HG03095 (cell line): ENCODE measurements at regions not wholly inside any gene's neighbourhood (a gene's known extent, or its start where the extent isn't known, plus 50 kb on each side); places are given as distances from the start of the nearest gene placed in this dataset.
A peak's percentile ranks its signal among the peaks of the same experiment; 100 is the strongest.

Source experiments
- ATAC-seq: cut with Tn5 transposase; IDR thresholded peaks from one replicate; pipeline ENCODE4 v1.9.1; 2021; ENCODE audit warnings: moderate library complexity; ENCODE audit not compliant: unreplicated experiment

DNA sequence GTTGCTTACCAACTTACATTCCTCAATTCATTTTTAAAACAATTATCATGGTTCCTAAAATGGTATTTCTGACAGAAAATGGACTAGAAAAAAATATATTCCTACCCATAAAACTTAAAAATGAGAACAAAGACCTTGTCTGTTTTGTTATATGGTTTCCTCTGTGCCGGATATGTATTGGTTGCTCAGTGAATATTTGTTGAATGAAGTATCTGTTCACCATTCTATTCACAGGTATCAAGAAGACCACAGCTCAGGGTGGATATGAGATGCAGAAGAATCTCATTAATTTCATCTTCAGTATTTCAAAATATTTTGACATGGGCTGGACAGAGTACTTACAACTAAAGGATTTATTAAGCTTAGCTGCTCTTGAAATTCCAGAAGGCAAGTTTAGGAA, 58.1 kb downstream of the TUSC7 start:
- no peak for ATAC-seq

DNA sequence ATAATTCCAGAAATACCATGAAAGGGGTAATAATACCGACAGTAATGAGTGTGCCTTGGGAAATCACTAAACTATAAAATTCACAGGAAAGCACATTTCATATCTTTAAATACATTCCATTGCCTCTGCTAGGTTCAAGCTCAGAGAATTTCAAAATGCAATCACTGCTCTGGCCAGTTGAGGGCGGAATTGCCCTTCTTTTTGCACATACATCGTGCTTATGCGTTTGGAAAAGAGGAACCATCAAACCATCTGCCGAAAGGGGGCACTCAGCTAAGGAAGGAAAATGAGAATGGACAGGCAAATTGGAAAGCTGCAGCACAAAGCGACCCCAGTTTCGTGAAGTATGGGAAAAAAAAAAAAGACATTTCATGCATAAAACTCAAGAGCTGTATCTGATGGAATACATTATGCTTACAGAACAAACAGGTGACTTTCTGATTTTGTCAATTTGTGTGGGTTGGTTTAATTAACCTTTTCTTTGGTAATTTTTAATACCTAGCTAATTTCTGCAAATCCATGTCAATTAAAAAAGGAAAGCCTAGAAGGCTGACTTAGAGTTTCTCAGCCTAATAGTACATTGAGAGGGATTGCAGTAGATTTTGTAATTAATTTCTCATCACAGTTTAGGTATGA, 61.4 kb downstream of the TUSC7 start:
- ATAC-seq = peak; percentile 98

DNA sequence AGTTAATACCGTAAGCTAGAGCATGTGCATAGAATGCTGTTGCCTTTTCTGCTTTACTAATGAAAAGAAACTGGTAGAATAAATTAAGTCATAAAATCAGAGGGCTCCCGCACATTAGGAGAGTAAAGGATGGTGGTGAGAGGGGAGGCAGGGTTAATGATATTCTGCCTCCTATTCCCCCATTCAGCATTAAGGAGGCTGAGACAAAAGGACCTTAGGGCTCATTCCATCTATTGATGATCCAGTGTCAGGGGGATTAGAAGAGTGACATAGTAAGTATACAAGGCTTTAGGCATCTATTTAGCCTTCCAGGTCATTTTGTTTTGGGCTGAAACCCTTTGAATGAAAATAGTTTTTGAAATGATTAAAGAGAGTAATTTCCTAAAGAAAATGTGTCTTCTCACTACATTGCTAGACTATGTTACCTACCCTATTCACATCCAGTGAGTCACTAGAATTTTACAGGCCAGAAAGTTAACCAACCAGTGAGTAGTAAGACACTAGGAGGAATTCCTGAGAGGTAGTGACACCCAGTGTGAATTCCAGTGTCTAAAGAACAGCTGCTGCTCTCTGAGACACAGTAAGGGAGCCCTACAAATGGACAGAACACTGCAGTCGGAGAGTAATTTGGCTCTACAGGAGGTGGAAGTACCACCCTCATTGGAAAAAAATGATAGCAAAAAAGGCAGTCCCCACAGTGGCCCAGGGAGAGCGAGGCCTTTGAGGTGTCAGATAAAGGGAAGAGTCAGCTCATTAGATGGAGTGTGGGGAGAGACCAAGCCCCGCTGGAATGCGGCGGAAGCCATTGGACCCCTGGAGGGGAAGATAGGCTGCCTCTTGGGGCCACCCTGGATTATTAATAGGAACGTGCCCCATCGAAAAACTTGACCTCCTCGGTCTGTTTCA, 67.6 kb downstream of the TUSC7 start:
- ATAC-seq = no peak

DNA sequence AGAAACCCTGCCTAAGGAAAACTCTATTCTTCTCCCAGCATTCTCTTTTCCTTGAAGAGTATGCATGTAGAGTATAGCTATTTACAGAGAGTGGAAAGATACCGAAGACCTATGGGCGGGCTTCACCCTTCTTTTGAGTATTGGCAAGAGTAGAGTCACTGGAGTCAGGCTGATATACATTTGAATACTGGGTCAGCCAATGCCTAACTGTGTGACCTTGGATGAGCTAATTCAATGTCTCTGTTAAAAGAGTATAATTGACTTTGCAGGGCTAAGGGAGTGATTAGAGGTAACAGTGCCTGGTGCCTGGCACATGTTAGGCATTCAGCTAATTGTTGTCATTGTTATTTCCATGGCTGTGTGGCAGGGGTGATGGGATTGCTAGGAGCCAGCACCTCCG, 75.6 kb downstream of the TUSC7 start:
- no peak for ATAC-seq

DNA sequence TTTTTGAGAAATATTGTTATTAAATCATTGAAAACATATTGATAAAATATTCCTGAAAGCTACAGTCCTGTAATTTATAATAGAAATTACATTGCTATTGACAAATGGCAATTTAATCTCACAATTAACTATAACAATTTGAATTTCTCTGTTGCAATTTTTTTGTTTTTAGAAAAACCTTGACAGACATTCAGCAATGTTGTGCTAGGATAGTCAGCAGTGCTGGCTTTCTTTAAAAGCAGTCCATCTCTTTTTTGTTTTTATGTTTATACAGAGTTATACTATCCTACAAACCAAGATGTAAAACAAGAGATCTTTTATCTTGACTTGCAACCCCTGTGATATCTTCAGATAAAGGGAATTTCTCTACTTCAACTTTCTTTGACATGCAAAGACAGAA, 93.1 kb downstream of the TUSC7 start:
- no peak for ATAC-seq

DNA sequence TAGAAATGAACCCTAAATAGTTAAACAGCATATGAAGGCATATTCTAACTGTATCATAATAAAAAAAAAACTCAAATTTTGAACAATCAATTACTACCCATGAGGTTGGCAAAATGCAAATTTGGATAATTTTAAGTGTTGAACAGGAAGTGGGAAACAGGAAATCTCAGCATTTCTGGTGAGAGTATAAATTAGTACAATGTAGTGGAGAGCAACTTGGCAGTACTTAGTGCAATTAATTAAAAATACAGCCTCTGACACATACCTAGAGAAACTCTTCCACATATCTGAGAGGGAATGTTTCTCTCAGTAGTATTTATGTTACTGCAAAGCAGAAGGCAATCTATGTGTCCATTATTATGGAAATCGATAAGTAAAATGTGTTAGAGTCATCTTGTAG, 96.8 kb downstream of the TUSC7 start:
- ATAC-seq = no peak

DNA sequence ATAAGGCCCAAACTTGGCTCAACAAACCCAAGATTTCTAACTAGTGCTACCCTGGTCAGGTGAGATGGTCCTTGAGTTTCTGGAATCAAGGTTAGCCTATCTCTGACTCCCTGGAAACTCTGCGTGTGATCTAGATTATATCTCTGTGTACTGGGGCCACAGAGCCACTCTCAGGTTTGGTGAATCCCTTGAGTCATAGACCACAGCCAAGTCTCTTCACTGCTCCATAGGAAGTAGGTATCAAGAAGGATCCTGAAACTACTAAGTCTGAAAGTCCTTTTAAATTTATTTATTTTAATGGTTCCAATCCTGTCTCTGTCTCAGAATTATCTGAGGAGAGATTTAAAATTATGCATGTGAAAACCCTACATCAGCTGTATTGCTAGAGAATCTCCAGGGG, 99.1 kb downstream of the TUSC7 start:
- ATAC-seq = no peak

DNA sequence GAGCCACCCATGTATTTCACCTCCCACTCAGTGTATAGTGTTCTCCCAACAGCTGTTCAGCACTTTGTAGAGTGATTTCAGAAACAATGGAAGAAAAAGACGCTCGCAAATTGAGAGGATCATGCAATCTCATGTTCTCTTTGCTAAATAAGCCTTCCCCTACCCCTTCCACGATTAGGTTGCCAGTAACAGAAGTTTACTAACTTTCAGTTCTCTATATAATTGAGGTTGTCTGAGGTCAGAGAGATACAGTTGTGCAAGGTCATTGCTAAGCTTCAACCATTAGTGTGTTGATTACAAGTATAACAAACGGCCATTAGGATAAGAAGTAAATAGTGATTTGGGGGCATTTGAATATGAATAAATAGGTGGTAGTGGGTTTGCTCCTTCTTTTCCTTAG, 99.6 kb downstream of the TUSC7 start:
- ATAC-seq = no peak

DNA sequence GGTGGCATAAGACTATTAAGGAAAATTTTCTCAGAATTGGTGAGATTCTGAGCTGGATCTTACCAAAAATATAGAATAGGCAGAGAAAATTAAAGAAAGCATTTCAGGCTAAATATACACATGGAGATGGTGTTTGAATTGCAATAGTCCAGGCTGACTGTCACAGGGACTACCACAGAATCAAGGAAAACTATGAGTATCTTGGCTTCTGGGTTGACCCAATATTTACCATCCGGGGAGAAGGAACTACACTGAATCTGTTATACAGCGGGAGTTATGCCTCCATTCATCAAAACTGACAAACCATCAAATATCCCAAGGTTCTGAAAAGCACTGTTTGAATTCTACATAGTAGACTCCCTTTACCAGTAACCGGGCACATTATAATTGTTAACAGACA, 102.2 kb downstream of the TUSC7 start:
- ATAC-seq = no peak

DNA sequence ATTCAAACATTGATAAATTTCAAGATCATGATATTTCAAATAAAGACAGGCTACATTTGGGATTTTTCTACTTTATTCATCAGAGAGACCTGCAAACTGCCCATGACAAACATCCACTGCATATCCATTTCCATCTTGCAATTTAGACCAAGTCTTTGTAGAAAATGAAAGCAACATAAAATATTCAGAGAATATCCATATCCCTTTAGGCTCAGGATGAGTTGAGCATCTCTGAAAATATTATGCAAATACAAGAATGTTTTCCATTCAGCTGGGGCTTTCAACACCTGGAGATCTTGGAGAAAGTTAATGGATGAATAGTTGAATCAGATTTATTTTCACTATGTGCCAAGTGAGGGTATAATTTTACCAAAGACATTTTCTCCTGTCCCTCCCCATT, 103.4 kb downstream of the TUSC7 start:
- no peak for ATAC-seq

DNA sequence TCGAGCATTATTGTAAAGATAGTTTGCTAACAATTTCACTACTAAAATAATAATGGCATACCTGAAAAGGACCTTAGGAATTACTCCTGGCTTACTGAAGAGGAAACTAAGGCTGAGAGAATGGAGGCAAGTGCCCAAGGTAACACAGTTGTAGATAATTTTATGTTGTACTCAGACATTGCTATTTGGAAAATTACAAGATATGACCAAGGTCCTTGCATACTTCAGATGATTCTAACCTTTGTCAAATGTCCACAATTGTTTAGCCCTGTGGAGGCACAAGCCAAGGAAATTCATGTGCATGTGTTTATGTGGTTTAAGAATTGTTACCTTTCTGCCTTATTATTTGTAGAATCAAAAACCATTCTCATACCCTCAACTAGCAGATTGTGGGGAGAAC, 105.7 kb downstream of the TUSC7 start:
- no peak for ATAC-seq

DNA sequence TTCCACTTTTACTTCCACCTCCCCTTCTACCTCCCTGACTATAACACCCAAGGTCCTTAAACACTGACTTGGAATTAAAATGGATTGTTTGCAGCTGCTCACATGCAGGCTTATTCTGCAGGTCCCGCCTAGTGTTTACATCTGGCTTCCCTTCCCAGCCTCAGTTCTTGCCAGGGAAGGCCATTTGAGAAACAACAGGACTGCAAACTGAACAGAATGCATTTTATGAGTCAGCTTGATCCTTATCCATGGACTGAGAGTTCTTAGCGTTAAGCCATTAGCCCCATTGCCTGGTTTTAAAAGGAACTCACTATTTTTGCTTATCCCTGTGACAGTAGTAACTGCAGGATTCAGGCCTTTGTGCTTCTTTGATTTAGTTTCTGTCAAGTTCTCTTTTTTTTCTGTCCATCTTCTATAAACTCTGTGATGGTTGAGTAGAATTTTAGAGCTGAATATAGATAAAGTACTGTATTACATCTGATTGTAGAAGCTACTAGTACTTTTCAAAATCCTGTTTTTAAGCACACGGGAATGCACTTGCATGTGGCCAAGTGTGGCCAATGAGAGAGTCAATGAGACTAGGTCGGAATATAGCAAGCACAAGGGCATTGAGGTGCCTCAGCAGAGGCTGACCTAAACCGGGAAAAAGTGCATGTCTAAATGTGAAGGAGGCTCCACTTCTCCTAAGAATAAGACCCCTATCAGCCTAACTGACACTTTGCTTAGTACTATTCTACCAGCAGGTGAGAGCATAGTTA, 106.4 kb downstream of the TUSC7 start:
- ATAC-seq = no peak

DNA sequence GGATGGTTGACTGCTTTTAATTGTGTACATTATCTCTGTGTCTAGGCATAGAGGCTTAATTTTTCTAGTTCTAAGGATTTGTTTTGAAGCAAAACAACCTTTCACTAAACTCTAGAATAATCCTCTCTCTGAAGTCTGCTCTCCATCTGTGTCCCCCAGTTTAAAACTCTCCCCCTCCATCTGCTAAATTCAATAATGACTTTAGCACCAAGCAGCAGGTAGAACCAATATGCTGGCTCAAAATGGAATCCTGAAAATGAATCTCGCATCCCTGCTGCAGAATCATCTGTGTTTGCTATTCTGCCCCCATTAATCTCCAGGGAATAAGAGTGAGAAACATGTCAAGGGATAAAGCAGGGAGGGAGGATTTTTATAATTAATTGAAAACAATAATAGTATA, 111.8 kb downstream of the TUSC7 start:
- no peak for ATAC-seq

DNA sequence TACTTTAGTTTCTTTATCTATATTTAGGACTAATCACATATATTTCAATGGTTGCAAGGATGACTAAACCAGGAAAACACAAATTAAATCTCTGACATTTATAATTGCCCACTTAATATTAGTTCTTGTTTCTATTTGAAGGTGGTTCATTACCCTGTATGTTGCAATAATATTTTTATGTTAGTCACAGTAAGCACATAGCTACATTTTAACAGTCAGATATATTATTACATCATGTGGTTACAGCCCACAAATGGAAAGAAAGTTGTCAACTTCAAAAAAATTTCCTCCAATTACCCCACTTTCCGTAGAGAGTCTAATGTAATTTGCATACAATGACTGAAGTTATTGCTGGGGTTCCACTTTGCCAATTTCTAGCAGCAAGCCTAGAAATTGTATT, 114.6 kb downstream of the TUSC7 start:
- no peak for ATAC-seq

DNA sequence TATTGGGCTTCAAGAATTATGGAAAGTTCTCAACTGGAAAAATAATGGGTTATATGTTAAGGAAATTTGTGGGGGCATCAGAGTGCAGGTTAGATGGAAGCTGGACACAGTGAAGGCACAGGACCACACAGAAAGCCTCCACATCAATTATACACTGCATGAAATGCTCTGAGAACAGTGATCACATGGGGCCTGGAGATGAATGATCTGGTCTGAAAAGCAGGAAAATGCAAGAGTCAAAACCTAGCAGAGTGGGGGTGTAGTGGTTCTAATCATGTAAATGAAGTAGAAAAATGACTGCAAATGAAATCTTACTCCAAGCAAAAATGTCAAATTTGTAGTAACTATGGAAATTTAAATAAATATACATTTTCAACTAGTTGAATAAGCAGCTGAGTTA, 123.6 kb downstream of the TUSC7 start:
- ATAC-seq = no peak

DNA sequence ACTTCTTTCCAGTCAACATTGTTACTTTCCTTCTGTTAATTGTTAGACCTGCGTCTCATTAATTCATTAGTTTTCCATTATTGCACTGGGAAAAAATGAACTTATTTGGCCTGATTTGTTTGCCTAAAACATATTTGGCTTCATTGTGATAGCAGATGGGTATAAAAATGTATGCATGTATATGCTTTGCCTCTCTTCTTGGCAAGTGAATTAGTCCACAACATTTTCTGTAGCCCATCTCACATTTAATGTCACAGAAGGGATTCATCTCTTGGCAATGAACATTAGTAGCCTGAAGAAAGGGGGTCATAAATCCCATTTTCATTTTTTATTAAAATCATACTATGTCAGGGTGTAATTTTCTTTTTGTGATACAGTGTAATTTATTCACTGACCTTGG, 125.2 kb downstream of the TUSC7 start:
- no peak for ATAC-seq

DNA sequence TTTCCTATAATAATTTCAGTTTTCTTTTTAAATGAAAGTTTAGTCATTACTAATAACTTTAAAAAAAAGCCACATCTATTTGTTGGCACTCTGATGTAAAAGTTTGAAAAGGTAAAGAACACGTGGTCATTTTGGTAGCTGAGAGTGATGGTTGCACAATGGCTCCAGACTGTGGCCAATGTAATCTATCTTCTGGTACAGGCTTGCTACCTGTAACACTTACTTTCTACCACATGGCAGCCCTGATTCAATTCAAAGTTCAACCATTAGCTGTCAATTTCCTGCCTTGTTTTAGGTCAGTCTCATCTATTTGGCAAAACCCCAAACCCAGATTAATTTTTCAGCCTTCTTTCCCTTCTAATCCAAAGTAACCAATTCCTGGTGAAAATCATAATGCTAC, 126.1 kb downstream of the TUSC7 start:
- ATAC-seq = no peak

DNA sequence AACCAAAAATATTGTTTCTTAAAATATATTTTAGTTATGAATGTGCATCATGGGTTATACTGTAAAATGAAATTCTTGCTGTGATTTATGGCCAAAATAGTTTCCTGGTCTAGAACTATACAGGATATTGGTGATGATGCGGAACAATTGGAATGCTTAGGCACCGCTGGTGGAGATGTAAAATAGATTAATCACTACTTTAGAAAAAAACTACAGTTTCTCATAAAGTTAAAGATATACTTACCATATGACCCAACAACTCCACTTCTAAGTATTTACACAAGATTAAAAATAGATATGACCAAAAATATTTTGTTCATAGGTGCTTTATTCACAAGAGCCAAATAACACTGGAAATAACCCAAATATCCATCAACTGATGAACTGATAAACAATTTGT, 126.7 kb downstream of the TUSC7 start:
- no peak for ATAC-seq

DNA sequence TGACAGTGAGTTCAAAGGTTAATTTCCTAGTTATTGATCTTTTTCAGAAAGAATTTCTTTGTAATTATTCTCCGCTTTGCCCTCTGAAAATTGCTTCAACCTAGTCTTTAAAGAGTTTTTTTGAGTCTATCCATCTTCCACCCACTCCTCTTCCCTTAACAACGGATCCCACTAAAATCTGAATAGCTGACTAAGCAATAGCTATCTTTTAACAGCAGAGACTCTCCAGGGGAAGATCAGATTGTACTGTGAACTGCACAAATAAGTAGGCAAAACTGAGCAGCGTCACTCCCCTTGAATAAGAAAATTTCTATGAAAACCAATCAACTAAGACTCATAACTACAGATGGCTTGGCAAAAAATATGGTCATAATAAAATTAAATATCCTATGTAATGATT, 127.9 kb downstream of the TUSC7 start:
- no peak for ATAC-seq

DNA sequence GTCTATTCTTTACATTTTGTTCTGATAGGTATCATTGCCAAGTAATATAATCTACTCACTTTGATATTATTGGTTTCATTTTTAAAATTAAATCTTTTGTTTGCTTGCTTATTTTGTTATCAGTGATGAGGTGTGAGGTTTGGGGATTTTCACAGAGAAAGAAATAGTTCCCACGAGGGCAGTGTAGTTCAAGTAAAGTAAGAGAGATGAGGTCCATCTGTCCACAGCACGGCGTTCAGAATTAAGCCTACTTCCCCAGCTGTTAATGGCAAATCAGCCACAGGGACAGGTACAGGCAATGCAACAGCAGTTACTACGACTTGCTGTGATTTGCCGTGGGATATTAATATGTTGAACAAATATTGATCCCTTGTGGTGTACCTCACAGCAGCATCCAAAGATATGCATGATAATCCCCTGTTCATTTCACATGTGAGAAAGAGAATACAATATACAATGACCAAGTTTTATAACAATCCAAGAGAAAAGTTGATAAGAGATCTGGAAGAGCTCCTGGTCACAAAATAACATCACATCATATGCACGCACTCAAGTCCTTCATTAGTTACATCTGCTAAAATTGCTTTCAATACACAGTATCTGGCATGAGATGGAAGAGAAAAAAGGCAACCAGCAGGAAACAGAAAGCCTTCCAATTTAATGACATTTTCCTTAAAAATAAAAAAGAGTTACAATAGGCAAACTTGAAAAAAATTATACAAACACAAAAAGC, 131.6 kb downstream of the TUSC7 start:
- no peak for ATAC-seq

DNA sequence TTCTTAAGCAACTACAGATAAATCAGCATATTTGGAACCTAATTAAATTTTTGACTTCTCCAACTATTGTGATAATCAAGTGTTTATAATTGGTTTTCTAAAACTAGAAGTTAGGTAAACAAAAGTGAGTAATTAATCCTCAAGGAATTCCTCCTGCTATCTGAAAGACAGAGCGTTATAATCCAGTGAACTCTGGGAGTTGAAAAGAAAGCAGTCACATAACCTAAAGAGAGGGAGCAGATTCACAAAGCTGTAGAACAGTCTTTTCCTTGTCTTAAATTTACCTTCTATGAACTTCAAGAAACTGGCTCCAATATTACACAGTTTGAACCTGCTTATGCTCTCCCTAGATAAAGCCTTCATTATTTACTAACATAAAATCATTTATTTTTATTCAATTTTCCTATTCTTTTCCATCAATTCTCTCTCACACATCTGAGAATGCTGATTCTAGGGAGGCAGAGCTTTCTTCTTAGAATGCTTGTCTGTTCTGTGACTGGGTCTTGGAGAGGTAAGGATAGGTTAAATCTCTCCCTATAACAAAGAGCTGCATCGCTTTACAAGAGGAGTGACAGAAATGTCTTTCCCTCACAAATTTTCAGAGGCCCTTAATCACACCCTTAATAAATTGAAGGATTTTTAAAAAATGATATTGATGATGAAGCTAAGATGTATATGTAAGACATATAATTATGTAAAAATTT, 132.8 kb downstream of the TUSC7 start:
- ATAC-seq = no peak
